Prostate gland (tissue), 2 donors: ENCODE measurements at regions not wholly inside any gene's neighbourhood (a gene's known extent, or its start where the extent isn't known, plus 50 kb on each side); places are given as distances from the start of the nearest gene placed in this dataset.

Experiments used
- DNase-seq: peaks from one replicate; pipeline ENCODE4 v3.0.0-alpha.2; 2019; ENCODE audit warnings: low spot score
- H3K27ac ChIP-seq, 2 donors: fragments of 200-600 bp; sonication (generic); 2 replicates each; pipeline ENCODE4 v1.5.1; 2017 to 2019
- H3K27me3 ChIP-seq: fragments of 200-600 bp; sonication (generic); replicated peaks from 2 replicates; pipeline ENCODE4 v1.5.1; 2019; ENCODE audit not compliant: insufficient read depth
- H3K36me3 ChIP-seq, 2 donors: fragments of 200-600 bp; sonication (generic); 1 replicate in 1 of 2; 2 replicates in 1 of 2; pipeline versions ENCODE4 v1.5.1 to v1.8.1; 2017 to 2019
- H3K4me1 ChIP-seq: fragments of 200-600 bp; sonication (generic); replicated peaks from 2 replicates; pipeline ENCODE4 v1.5.1; 2019
- H3K4me3 ChIP-seq, 2 donors: fragments of 200-600 bp; sonication (generic); 2 replicates each; pipeline ENCODE4 v1.5.1; 2017 to 2019
- H3K9me3 ChIP-seq: fragments of 200-600 bp; sonication (generic); 2 replicates; pipeline ENCODE4 v1.5.1; 2017
- POLR2A ChIP-seq: fragments of 450-650 bp; IDR thresholded peaks from one replicate; pipeline ENCODE4 v1.6.1; 2016; ENCODE audit warnings: antibody characterized with exemption, mild to moderate bottlenecking
- POLR2AphosphoS5 ChIP-seq: sonication (generic); formaldehyde crosslinking; IDR thresholded peaks from one replicate; pipeline ENCODE4 v1.6.1; 2017; ENCODE audit warnings: antibody characterized with exemption
- WGBS: methylation state at CpG from one replicate; pipeline ENCODE4 v1.1.5; 2018; 5-methylcytosine and 5-hydroxymethylcytosine counted together
- intact Hi-C: fragments of 100-400 bp; cut with DNase I; formaldehyde crosslinking; loops from one replicate; pipeline ENCODE4 v1.14.2; 2022
- TF ChIP-seq, protein P1 (sequence below), 4 experiments: fragments of 200-600 bp in 2 of 4; fragments of 450-650 bp in 2 of 4; sonication (generic) in 2 of 4; IDR thresholded peaks; 1 replicate in 3 of 4; 2 replicates in 1 of 4; pipeline ENCODE4 v1.5.1; 2016 to 2019; ENCODE audit warnings: antibody characterized with exemption in 4 of 4, mild to moderate bottlenecking in 2 of 4, moderate library complexity in 2 of 4

DNA sequence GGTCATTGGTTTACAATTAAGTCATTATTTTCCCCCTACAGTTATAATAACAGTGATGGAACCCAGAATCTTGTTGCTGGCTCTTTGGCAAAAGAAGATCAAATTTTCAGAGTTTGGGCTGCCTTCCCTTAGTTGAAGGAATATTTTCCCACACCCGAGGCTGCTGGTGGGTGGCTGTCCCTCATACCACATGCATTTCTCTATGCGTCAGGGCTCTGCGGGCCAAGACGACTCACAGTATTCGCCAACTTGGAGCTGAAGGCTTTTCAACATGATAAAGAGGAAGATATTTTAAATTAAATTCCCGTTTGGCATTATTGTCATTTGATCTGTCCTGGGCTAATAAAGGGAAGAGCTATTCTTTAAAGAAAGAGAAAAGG lies 102.2 kb upstream of the SASH1 start:
- Histone ChIP-seq H3K4me1 (no peaks in the 10 kb centered on the region), H3K4me3 (no peak overlapping the region), H3K27ac (no peak overlapping the region), H3K36me3 (no peaks in the 10 kb centered on the region), H3K27me3 (no peaks in the 10 kb centered on the region), H3K9me3 (no peaks in the 10 kb centered on the region)
- TF ChIP-seq POLR2AphosphoS5, result no peak
- 45% methylated on average over 6 of the region's 6 CpGs for WGBS
- DNase-seq, result no peak
- intact Hi-C loops, result no loop called here

GRCh38 chr6:148240861-148241477 lies 101.7 kb upstream of the SASH1 start:
- Histone ChIP-seq H3K36me3 (no peaks in the 10 kb centered on the region), H3K27me3 (no peaks in the 10 kb centered on the region), H3K4me3 (no peak overlapping the region), H3K9me3 (no peaks in the 10 kb centered on the region), H3K27ac (no peak overlapping the region), H3K4me1 (no peaks in the 10 kb centered on the region)
- DNase-seq, result no peak
- intact Hi-C loops, result no loop called here
- WGBS, result 43% methylated on average over 3 of the region's 3 CpGs
- TF ChIP-seq POLR2AphosphoS5, result no peak
- no peak for TF ChIP-seq POLR2A
- TF ChIP-seq, protein P1, sequence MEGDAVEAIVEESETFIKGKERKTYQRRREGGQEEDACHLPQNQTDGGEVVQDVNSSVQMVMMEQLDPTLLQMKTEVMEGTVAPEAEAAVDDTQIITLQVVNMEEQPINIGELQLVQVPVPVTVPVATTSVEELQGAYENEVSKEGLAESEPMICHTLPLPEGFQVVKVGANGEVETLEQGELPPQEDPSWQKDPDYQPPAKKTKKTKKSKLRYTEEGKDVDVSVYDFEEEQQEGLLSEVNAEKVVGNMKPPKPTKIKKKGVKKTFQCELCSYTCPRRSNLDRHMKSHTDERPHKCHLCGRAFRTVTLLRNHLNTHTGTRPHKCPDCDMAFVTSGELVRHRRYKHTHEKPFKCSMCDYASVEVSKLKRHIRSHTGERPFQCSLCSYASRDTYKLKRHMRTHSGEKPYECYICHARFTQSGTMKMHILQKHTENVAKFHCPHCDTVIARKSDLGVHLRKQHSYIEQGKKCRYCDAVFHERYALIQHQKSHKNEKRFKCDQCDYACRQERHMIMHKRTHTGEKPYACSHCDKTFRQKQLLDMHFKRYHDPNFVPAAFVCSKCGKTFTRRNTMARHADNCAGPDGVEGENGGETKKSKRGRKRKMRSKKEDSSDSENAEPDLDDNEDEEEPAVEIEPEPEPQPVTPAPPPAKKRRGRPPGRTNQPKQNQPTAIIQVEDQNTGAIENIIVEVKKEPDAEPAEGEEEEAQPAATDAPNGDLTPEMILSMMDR (IDR thresholded peaks at IDR 0.05), result no peak

DNA sequence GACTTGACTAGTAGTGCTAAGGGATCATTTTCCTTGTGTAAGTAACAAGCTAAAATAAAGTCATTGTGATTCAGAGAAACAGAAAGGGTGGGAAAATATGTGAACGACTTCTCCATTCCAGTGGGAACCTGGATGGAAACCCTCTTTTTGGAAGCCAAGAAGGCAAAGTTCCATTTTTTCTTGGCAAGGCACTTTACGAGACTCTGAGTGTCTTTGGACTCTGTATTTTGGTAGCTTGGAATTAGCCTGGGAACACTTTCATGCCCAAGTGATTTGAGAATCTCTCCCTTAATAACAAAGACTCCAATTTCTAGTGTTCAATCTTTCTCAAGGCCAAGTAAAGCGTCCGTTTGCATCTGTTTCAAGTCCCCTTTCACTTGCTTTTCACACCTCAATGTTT lies 100.5 kb upstream of the SASH1 start:
- TF ChIP-seq, protein P1 (IDR thresholded peaks at IDR 0.05), result no peak
- TF ChIP-seq POLR2AphosphoS5, result peak; percentile 61
- intact Hi-C loops, result no loop called here
- Histone ChIP-seq H3K9me3 (no peaks in the 10 kb centered on the region), H3K4me1 (no peaks in the 10 kb centered on the region), H3K27ac (no peak overlapping the region), H3K36me3 (no peaks in the 10 kb centered on the region), H3K4me3 (no peak overlapping the region), H3K27me3 (no peaks in the 10 kb centered on the region)
- WGBS, result 17% methylated on average over 4 of the region's 4 CpGs
- peak; percentile 26 for DNase-seq

DNA sequence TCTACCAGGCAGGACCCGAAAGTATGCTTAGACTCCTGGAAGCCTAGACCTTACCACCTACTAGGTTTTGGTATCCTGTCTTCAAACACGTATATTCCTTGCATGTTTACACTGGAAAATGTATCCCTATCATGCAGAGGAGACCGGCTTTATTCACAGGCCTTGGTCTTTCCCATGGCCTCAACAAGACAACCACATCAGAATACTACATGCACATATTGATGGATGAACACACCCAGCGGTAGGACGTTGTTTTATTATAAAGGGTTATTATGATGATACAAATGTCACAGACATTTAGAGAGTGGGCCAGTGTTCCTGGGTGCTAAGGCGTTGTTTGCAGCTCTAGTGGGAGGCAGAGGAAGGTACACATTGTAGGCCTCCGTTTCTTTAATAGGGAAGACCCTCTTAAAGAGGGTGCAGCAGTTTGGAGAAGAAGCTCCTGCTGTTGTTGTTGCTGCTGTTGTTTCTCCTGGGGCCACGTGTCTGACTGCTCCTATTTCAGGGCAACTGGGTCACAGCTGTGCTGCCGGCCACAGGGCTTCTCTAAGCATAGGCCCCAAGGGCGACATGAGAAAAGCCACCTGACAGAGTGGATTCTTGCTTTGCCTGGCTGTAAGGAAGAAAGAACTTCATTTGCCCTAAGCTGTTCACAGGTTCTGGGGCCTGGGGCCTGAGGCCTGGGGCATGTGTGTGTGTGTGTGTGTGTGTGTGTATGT lies 98.3 kb upstream of the SASH1 start:
- no peaks in the 10 kb centered on the region for H3K36me3 ChIP-seq
- no peaks in the 10 kb centered on the region for H3K4me1 ChIP-seq
- no peaks in the 10 kb centered on the region for H3K27me3 ChIP-seq
- TF ChIP-seq, protein P1 (IDR thresholded peaks at IDR 0.05), result no peak
- no peak for TF ChIP-seq POLR2A
- no peak for TF ChIP-seq POLR2AphosphoS5
- no peak for DNase-seq
- H3K9me3 ChIP-seq, result no peaks in the 10 kb centered on the region
- 84% methylated on average over 10 of the region's 10 CpGs for WGBS
- intact Hi-C loops, result no loop called here
- no peak overlapping the region for H3K27ac ChIP-seq
- no peak overlapping the region for H3K4me3 ChIP-seq

- no peak for TF ChIP-seq POLR2AphosphoS5
- TF ChIP-seq POLR2A, result no peak
- TF ChIP-seq, protein P1 (IDR thresholded peaks at IDR 0.05), result no peak
- Histone ChIP-seq H3K27me3 (no peaks in the 10 kb centered on the region), H3K4me3 (no peak overlapping the region), H3K9me3 (no peaks in the 10 kb centered on the region), H3K27ac (no peak overlapping the region), H3K4me1 (no peaks in the 10 kb centered on the region), H3K36me3 (no peaks in the 10 kb centered on the region)
- WGBS, result 78% methylated on average over 6 of the region's 6 CpGs
- DNase-seq, result no peak
- intact Hi-C loops, result loop anchor here (5.0 kb wide), 1 partner anchor 70 kb away; no protein-coding TSS in a partner anchor
These were observed 95.1 kb upstream of the SASH1 start for GRCh38 chr6:148247386-148248063.
